Erythroblast (primary cell): ENCODE measurements at regions not wholly inside any gene's neighbourhood (a gene's known extent, or its start where the extent isn't known, plus 50 kb on each side); places are given as distances from the start of the nearest gene placed in this dataset.

Experiments
- GATA1 ChIP-seq: IDR thresholded peaks from 2 replicates; pipeline ENCODE4 v1.6.1; 2011; ENCODE audit warnings: low read depth, mild to moderate bottlenecking, control low read depth, low read length, moderate library complexity
- POLR2A ChIP-seq: IDR thresholded peaks from 2 replicates; pipeline ENCODE4 v1.6.1; 2011; ENCODE audit warnings: mild to moderate bottlenecking, low read length

GRCh38 chr2:215604606-215605005, 168.7 kb upstream of the FN1 start:
- TF ChIP-seq POLR2A (no peak), GATA1 (no peak)
